IMR-90 (cell line): ENCODE measurements at regions not wholly inside any gene's neighbourhood (a gene's known extent, or its start where the extent isn't known, plus 50 kb on each side); places are given as distances from the start of the nearest gene placed in this dataset.

Experiments used
- ATAC-seq: fragments of 200-7000 bp; cut with Tn5 transposase; 2 replicates; pipeline ENCODE4 v1.9.1; 2020; ENCODE audit warnings: low read depth, mild to moderate bottlenecking, moderate library complexity
- BruUV-seq: library from RNA; stranded (reverse); fragments of 400-500 nt; replicated peaks from 2 replicates; lab custom pipeline; 2021; lab: Mats Ljungman, UMichigan
- CTCF ChIA-PET: fragments of 300-600 bp; formaldehyde crosslinking; extraction: SDS; loops from one replicate; lab custom pipeline; 2021; ENCODE audit warnings: antibody characterized with exemption; lab: Yijun Ruan, JAX
- POLR2A ChIA-PET: fragments of 300-600 bp; sonication (Branson Sonifier 250); formaldehyde crosslinking; loops from one replicate; lab custom pipeline; 2022; ENCODE audit warnings: antibody characterized with exemption; ENCODE audit not compliant: unreplicated experiment; lab: Charles Lee
- DNase-seq: peaks from one replicate; pipeline ENCODE4 v3.0.0; 2013
- H2AFZ ChIP-seq: replicated peaks from 2 replicates; pipeline ENCODE3; 2013; ENCODE audit warnings: low read length, mild to moderate bottlenecking; ENCODE audit not compliant: poor library complexity
- H2AK5ac ChIP-seq: 2 replicates; pipeline ENCODE4 v1.6.1; 2013; ENCODE audit warnings: low read depth, low read length, inconsistent platforms
- H2AK9ac ChIP-seq: replicated peaks from 2 replicates; pipeline ENCODE3; 2013; ENCODE audit warnings: mild to moderate bottlenecking, low read depth, low read length, moderate library complexity; ENCODE audit not compliant: poor library complexity
- H2BK120ac ChIP-seq: 2 replicates; pipeline ENCODE4 v1.6.1; 2013; ENCODE audit warnings: low read depth, low read length, inconsistent platforms
- H2BK15ac ChIP-seq: 3 replicates; pipeline ENCODE4 v1.6.1; 2013; ENCODE audit warnings: low read depth, low read length, inconsistent platforms
- H2BK20ac ChIP-seq: 2 replicates; pipeline ENCODE4 v1.6.1; 2013; ENCODE audit warnings: low read depth, mild to moderate bottlenecking, inconsistent platforms, low read length, moderate library complexity
- H2BK5ac ChIP-seq: 2 replicates; pipeline ENCODE4 v1.6.1; 2013; ENCODE audit warnings: mild to moderate bottlenecking, low read depth, low read length, inconsistent platforms; ENCODE audit not compliant: poor library complexity, severe bottlenecking
- H3K14ac ChIP-seq: replicated peaks from 2 replicates; pipeline ENCODE4 v1.6.1; 2013; ENCODE audit warnings: low read depth, low read length, inconsistent platforms
- H3K18ac ChIP-seq: 2 replicates; pipeline ENCODE4 v1.6.1; 2013; ENCODE audit warnings: low read depth, low read length, control low read depth
- H3K23ac ChIP-seq: 2 replicates; pipeline ENCODE4 v1.6.1; 2013; ENCODE audit warnings: low read depth, low read length, inconsistent platforms
- H3K27ac ChIP-seq: 2 replicates; pipeline ENCODE4 v1.5.1; 2013; ENCODE audit warnings: mild to moderate bottlenecking, control low read depth, low read length; ENCODE audit not compliant: insufficient read depth
- H3K27me3 ChIP-seq: 2 replicates; pipeline ENCODE4 v1.6.1; 2013; ENCODE audit warnings: low read length; ENCODE audit not compliant: control insufficient read depth, insufficient read depth
- H3K36me3 ChIP-seq: 2 replicates; pipeline ENCODE4 v1.6.1; 2013; ENCODE audit warnings: low read length, mixed read lengths; ENCODE audit not compliant: control insufficient read depth, insufficient read depth
- H3K4ac ChIP-seq: 2 replicates; pipeline ENCODE4 v1.6.1; 2013; ENCODE audit warnings: low read depth, low read length, inconsistent platforms
- H3K4me1 ChIP-seq: 2 replicates; pipeline ENCODE4 v1.6.1; 2013; ENCODE audit warnings: low read length, mixed read lengths; ENCODE audit not compliant: control insufficient read depth, insufficient read depth
- H3K4me2 ChIP-seq: 2 replicates; pipeline ENCODE4 v1.6.1; 2013; ENCODE audit warnings: low read depth, mild to moderate bottlenecking, control low read depth, low read length, moderate library complexity
- H3K4me3 ChIP-seq: 2 replicates; pipeline ENCODE4 v1.5.1; 2013; ENCODE audit warnings: low read depth, mild to moderate bottlenecking, control low read depth, low read length, moderate library complexity; ENCODE audit not compliant: insufficient read depth
- H3K56ac ChIP-seq: 2 replicates; pipeline ENCODE4 v1.6.1; 2013; ENCODE audit warnings: low read length, inconsistent platforms; ENCODE audit not compliant: insufficient read depth; ENCODE audit errors: extremely low read depth
- H3K79me1 ChIP-seq, 2 experiments: 2 replicates each; pipeline ENCODE4 v1.6.1; 2013; ENCODE audit warnings: low read length in 2 of 2, inconsistent platforms in 1 of 2, low read depth in 1 of 2
- H3K9ac ChIP-seq: 2 replicates; pipeline ENCODE4 v1.6.1; 2013; ENCODE audit warnings: low read depth, low read length, control low read depth
- H3K9me1 ChIP-seq: 2 replicates; pipeline ENCODE4 v1.6.1; 2013; ENCODE audit warnings: low read length, inconsistent platforms; ENCODE audit not compliant: insufficient read depth
- H3K9me3 ChIP-seq: 2 replicates; pipeline ENCODE4 v1.6.1; 2013; ENCODE audit warnings: low read length; ENCODE audit not compliant: control insufficient read depth, insufficient read depth
- H4K20me1 ChIP-seq: 2 replicates; pipeline ENCODE4 v1.6.1; 2013; ENCODE audit warnings: low read length, inconsistent platforms; ENCODE audit not compliant: insufficient read depth
- H4K5ac ChIP-seq: 2 replicates; pipeline ENCODE4 v1.6.1; 2013; ENCODE audit warnings: mild to moderate bottlenecking, low read depth, low read length, control low read depth
- H4K8ac ChIP-seq, 2 experiments: 2 replicates each; pipeline ENCODE4 v1.6.1; 2013; ENCODE audit warnings: low read depth in 2 of 2, low read length in 2 of 2, control low read depth in 1 of 2, inconsistent platforms in 1 of 2
- H4K91ac ChIP-seq: 2 replicates; pipeline ENCODE4 v1.6.1; 2013; ENCODE audit warnings: low read depth, low read length, inconsistent platforms; ENCODE audit not compliant: insufficient read depth
- BHLHE40 ChIP-seq: fragments of 150-350 bp; IDR thresholded peaks from 2 replicates; pipeline ENCODE4 v1.6.1; 2016; ENCODE audit warnings: mild to moderate bottlenecking, low read depth, low read length
- CEBPB ChIP-seq: IDR thresholded peaks from 2 replicates; pipeline ENCODE4 v1.6.1; 2012; ENCODE audit warnings: low read depth, low read length, improper control_type of control experiment
- POLR2A ChIP-seq: IDR thresholded peaks from 2 replicates; pipeline ENCODE4 v1.6.1; 2012; ENCODE audit warnings: mild to moderate bottlenecking, low read depth, low read length
- RCOR1 ChIP-seq: IDR thresholded peaks from 2 replicates; pipeline ENCODE4 v1.6.1; 2012; ENCODE audit warnings: mild to moderate bottlenecking, low read length, improper control_type of control experiment; ENCODE audit not compliant: insufficient replicate concordance
- SMC3 ChIP-seq: fragments of 150-350 bp; IDR thresholded peaks from 2 replicates; pipeline ENCODE4 v1.6.1; 2016; ENCODE audit warnings: low read depth, mild to moderate bottlenecking, antibody characterized with exemption, low read length, moderate library complexity
- dilution Hi-C: fragments of 300-500 bp; cut with HindIII; formaldehyde crosslinking; loops from one replicate; pipeline ENCODE4 v1.14.3; 2018; ENCODE audit warnings: low sequenced_read_pairs; ENCODE audit not compliant: unreplicated experiment
- in situ Hi-C: fragments of 300-500 bp; cut with MboI; formaldehyde crosslinking; loops from 3 replicates; pipeline ENCODE4 v1.14.3; 2019; ENCODE audit warnings: low sequenced_read_pairs, inconsistent platforms, mixed read lengths
- intact Hi-C: fragments of 100-400 bp; cut with micrococcal nuclease; formaldehyde crosslinking; loops from 2 replicates; pipeline ENCODE4 v1.10.0; 2022
- TF ChIP-seq, protein P1 (sequence below): conservative IDR thresholded peaks from 2 replicates; pipeline ENCODE4 v1.5.1; 2012; ENCODE audit warnings: mild to moderate bottlenecking, low read depth, low read length, improper control_type of control experiment

DNA sequence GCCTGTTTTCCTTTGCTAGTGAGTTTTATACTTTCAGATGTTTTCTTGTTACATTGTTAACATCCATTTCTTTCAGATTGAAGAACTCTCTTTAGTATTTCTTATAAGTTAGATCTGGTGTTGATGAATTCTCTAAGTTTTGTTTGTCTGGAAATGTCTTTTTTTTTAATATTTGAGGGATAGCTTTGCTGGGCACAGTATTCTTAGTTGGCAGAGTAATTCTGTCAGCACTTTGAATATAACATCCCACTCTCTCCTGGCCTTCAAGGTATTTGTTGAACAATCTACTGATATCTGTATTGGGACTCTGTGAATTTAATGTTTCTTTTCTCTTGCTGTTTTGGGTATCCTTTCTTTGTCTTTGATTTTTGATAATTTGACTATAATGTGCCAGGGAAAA, 79.4 kb upstream of the UST start:
- H3K9ac ChIP-seq: no peak overlapping the region
- H4K20me1 ChIP-seq: no peaks in the 10 kb centered on the region
- TF ChIP-seq, protein P1, sequence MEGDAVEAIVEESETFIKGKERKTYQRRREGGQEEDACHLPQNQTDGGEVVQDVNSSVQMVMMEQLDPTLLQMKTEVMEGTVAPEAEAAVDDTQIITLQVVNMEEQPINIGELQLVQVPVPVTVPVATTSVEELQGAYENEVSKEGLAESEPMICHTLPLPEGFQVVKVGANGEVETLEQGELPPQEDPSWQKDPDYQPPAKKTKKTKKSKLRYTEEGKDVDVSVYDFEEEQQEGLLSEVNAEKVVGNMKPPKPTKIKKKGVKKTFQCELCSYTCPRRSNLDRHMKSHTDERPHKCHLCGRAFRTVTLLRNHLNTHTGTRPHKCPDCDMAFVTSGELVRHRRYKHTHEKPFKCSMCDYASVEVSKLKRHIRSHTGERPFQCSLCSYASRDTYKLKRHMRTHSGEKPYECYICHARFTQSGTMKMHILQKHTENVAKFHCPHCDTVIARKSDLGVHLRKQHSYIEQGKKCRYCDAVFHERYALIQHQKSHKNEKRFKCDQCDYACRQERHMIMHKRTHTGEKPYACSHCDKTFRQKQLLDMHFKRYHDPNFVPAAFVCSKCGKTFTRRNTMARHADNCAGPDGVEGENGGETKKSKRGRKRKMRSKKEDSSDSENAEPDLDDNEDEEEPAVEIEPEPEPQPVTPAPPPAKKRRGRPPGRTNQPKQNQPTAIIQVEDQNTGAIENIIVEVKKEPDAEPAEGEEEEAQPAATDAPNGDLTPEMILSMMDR: no peak
- TF ChIP-seq POLR2A (no peak), RCOR1 (no peak), SMC3 (no peak), BHLHE40 (no peak), CEBPB (no peak)
- ATAC-seq: no peak
- ChIA-PET CTCF (no interaction called here), POLR2A (no interaction called here)
- no peak overlapping the region for H2AK5ac ChIP-seq
- dilution Hi-C loops (no loop called here), intact Hi-C loops (no loop called here), in situ Hi-C loops (no loop called here)
- no peak overlapping the region for H3K27ac ChIP-seq
- H3K4me2 ChIP-seq: no peak overlapping the region
- DNase-seq: no peak
- no peak overlapping the region for H3K18ac ChIP-seq
- no peak overlapping the region for H2BK5ac ChIP-seq
- H3K9me1 ChIP-seq: no peaks in the 10 kb centered on the region
- no peak overlapping the region for H2AK9ac ChIP-seq
- H3K4ac ChIP-seq: no peak overlapping the region
- H2AFZ ChIP-seq: no peak overlapping the region
- BruUV-seq: no TSS peak
- H3K14ac ChIP-seq: no peak overlapping the region
- no peaks in the 10 kb centered on the region for H3K27me3 ChIP-seq
- no peak overlapping the region for H3K56ac ChIP-seq
- no peak overlapping the region for H2BK15ac ChIP-seq
- no peaks in the 10 kb centered on the region for H3K36me3 ChIP-seq
- no peak overlapping the region for H4K5ac ChIP-seq
- H2BK20ac ChIP-seq: no peak overlapping the region
- no peak overlapping the region for H2BK120ac ChIP-seq
- no peak overlapping the region for H3K23ac ChIP-seq
- no peak overlapping the region for H4K91ac ChIP-seq
- H3K4me1 ChIP-seq: no peaks in the 10 kb centered on the region
- no peak overlapping the region for H3K4me3 ChIP-seq
- peaks cover 17% of the 10 kb centered on the region for H3K9me3 ChIP-seq
- H4K8ac ChIP-seq: no peak overlapping the region
- H3K79me1 ChIP-seq: no peaks in the 10 kb centered on the region
